Pancreas (tissue), 10 donors: ENCODE measurements at regions not wholly inside any gene's neighbourhood (a gene's known extent, or its start where the extent isn't known, plus 50 kb on each side); places are given as distances from the start of the nearest gene placed in this dataset.

Experiments used
- ATAC-seq, 4 donors: fragments of 200-7000 bp; cut with Tn5 transposase; one replicate each; pipeline versions ENCODE4 v1.8.0 to v1.9.1; 2020; ENCODE audit warnings: mild to moderate bottlenecking in 4 of 4, moderate library complexity in 4 of 4
- DNase-seq, 6 donors: peaks; one replicate each; pipeline ENCODE4 v3.0.0-alpha.2; 2020
- FAIRE-seq: peaks from 2 replicates; lab custom pipeline; 2012; peaks lifted over from hg19 to GRCh38; lab: Jason Lieb, UNC
- H3K27ac ChIP-seq, 4 donors: fragments of 200-600 bp; sonication (generic); 1 replicate in 3 of 4; 2 replicates in 1 of 4; pipeline versions ENCODE4 v1.5.0 to v1.8.0; 2020
- H3K27me3 ChIP-seq, 4 donors: fragments of 200-600 bp; one replicate each; pipeline ENCODE4 v1.8.0; 2021
- H3K36me3 ChIP-seq, 3 donors: fragments of 200-600 bp; sonication (generic) in 1 of 3; one replicate each; pipeline versions ENCODE4 v1.5.0 to v1.8.0; 2020 to 2021
- H3K4me1 ChIP-seq, 3 donors: fragments of 200-600 bp; one replicate each; pipeline ENCODE4 v1.8.0; 2021
- H3K4me3 ChIP-seq, 4 donors: fragments of 200-600 bp; sonication (generic) in 2 of 4; one replicate each; pipeline versions ENCODE4 v1.5.0 to v1.8.0; 2020 to 2021
- H3K9me3 ChIP-seq, 4 donors: fragments of 200-600 bp; one replicate each; pipeline ENCODE4 v1.8.0; 2021
- CTCF ChIP-seq, 4 donors: fragments of 200-600 bp; sonication (generic) in 3 of 4; IDR thresholded peaks; one replicate each; pipeline versions ENCODE4 v1.5.0 to v1.8.0; 2021; ENCODE audit warnings: antibody characterized with exemption in 4 of 4
- WGBS, 2 donors: extraction: QIAGEN DNeasy Blood & Tissue Kit; methylation state at CpG; one replicate each; pipeline ENCODE4 v1.1.7; 2013; 5-methylcytosine and 5-hydroxymethylcytosine counted together
- intact Hi-C, 3 donors: fragments of 100-400 bp; cut with DNase I; formaldehyde crosslinking; loops; one replicate each; pipeline versions ENCODE4 v1.11.1 to v1.14.2; 2022
- donor health status: healthy with polysubstance abuse.
- donor health status: DM: no; HTN: no; CAD: no; lungs with moderate emphysema.
- donor health status: DM: no; HTN: no; CAD: no.
- donor health status: control.
- donor health status: control.
- donor health status: Bipolar disorder and iron deficiency.
- donor health status: DM: yes; HTN: yes; CAD: no.
- donor health status: DM: no; HTN: no; CAD: no.
- donor health status: DM: no; HTN: no; CAD: no.
- donor health status: DM: yes; HTN: yes; CAD: no.

GRCh38 chr12:63208956-63209355, 58.0 kb upstream of the AVPR1A start:
- FAIRE-seq = no peak

GRCh38 chr12:63206909-63207308, 55.9 kb upstream of the AVPR1A start:
- no peaks in the 10 kb centered on the region for H3K27me3 ChIP-seq
- H3K9me3 ChIP-seq = no peaks in the 10 kb centered on the region
- 4 to 7% methylated on average over 3 of the region's 3 CpGs for WGBS, 2 donors
- no peak overlapping the region for H3K4me3 ChIP-seq
- DNase-seq (peak in 2 of 6 donors; percentile 8 to 22), ATAC-seq (peak in 3 of 4 donors; percentile 40 to 72 (median 42)), FAIRE-seq (no peak)
- intact Hi-C loops = no loop called here
- no peak for TF ChIP-seq CTCF (IDR thresholded peaks at IDR 0.05)
- H3K27ac ChIP-seq = no peak overlapping the region
- no peaks in the 10 kb centered on the region for H3K36me3 ChIP-seq
- peaks cover 7 to 10% (median 9%) of the 10 kb centered on the region in 3 donors for H3K4me1 ChIP-seq

More at GRCh38 chr12:63208956-63209355, 58.0 kb upstream of the AVPR1A start:
- Histone ChIP-seq H3K9me3 (no peaks in the 10 kb centered on the region), H3K27me3 (no peaks in the 10 kb centered on the region), H3K4me1 (peaks cover 7 to 10% (median 9%) of the 10 kb centered on the region in 3 donors), H3K36me3 (no peaks in the 10 kb centered on the region), H3K4me3 (no peak overlapping the region), H3K27ac (no peak overlapping the region)
- intact Hi-C loops = no loop called here
- no peak for TF ChIP-seq CTCF (IDR thresholded peaks at IDR 0.05)
- no peak for DNase-seq
- no peak for ATAC-seq

GRCh38 chr12:63206494-63206893, 55.5 kb upstream of the AVPR1A start:
- 6 to 8% methylated on average over 1 of the region's 1 CpG for WGBS, 2 donors
- Histone ChIP-seq H3K27me3 (no peaks in the 10 kb centered on the region), H3K4me3 (no peak overlapping the region), H3K9me3 (no peaks in the 10 kb centered on the region), H3K27ac (no peak overlapping the region), H3K4me1 (peaks cover 7 to 10% (median 9%) of the 10 kb centered on the region in 3 donors), H3K36me3 (no peaks in the 10 kb centered on the region)
- ATAC-seq (peak in 2 of 4 donors; percentile 21 to 36), DNase-seq (no peak), FAIRE-seq (no peak)
- no peak for TF ChIP-seq CTCF (IDR thresholded peaks at IDR 0.05)
- intact Hi-C loops = no loop called here
